ENCODE measurements at regions not wholly inside any gene's neighbourhood (a gene's known extent, or its start where the extent isn't known, plus 50 kb on each side); places are given as distances from the start of the nearest gene placed in this dataset.
"Not testable (repeated sequence)": the region's sequence is repeated elsewhere in the genome, so short reads cannot be mapped to it uniquely, and the experiment has no call there.

DNA sequence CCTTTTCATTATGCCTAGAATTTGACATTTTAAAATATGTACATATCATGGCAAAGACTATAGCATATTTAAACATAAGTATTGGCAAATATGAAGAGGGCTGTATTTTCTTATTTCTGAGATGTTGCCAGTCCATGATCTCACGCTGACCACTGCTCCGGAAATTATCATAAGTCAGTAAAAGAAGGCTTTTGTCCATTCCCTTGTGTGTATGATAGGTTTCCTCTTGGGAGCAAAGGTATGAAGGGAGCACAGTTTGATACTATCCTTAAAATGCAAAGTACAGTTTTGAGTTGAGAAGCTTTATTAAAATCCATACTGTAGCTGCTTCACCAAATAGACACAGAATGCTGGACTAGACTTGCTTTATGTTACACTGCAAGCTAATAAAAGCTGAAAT is 52.6 kb upstream of the AGA start:
- Mint-ChIP-seq H3K27me3 (no peaks in the 10 kb centered on the region), H3K9me3 (no peaks in the 10 kb centered on the region), H3K27ac (no peak overlapping the region), H3K4me1 (ENCODE audit: low read depth) (peaks cover 4% of the 10 kb centered on the region), H3K36me3 (ENCODE audit: low read depth) (no peaks in the 10 kb centered on the region), H3K4me3 (no peak overlapping the region)
- DNase-seq, result no peak

GRCh38 chr4:177495626-177496025 is 53.4 kb upstream of the AGA start:
- H3K27ac Mint-ChIP-seq, result not testable (repeated sequence)

DNA sequence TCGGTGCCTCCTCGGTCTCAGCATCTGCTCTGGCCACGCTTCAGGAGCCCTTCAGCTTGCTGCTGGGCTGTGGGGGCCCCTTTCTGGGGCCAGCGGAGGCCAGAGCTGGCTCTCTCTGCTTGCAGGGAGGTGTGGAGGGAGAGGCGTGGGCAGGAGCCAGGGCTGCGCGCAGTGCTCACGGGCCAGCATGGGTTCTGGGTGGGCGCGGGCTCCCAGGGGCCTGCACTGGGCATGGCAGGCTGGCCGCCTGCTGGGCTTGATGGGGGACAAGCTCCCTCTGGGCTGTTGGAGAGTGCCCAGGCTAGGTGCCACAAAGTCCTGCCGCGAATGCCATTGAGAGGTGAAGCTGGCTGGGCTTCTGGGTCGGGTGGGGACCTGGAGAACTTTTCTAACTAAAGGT is 57.3 kb upstream of the AGA start:
- H3K27me3 Mint-ChIP-seq, result no peaks in the 10 kb centered on the region
- H3K36me3 Mint-ChIP-seq (ENCODE audit: low read depth), result no peaks in the 10 kb centered on the region
- no peaks in the 10 kb centered on the region for H3K9me3 Mint-ChIP-seq
- no peak overlapping the region for H3K27ac Mint-ChIP-seq
- peaks cover 9% of the 10 kb centered on the region for H3K4me1 Mint-ChIP-seq (ENCODE audit: low read depth)
- no peak for DNase-seq
- no peak overlapping the region for H3K4me3 Mint-ChIP-seq

More at GRCh38 chr4:177495626-177496025, 53.4 kb upstream of the AGA start:
- not testable (repeated sequence) for DNase-seq; H3K36me3 Mint-ChIP-seq (ENCODE audit: low read depth); H3K4me1 Mint-ChIP-seq (ENCODE audit: low read depth); H3K9me3 Mint-ChIP-seq; H3K27me3 Mint-ChIP-seq; H3K4me3 Mint-ChIP-seq

DNA sequence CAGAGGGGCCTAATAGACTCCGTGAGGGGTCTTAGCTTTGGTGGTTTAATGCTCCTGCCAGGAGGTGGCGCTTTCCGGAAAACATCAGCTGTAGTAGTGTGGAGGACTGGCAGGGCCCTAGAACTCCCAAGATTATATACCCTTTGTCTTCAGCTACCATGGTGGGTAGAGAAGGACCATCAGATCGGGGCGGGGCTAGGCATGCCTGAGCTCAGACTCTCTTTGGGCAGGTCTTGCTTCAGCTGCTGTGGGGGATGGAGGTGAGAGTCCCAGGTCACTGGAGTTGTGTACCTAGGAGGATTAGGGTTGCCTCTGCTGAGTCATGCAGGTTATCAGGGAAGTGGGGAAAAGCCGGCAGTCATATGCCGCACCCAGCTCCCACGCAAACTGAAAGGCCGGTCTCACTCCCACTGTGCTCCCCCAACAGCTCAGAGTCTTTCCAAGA is 63.0 kb upstream of the AGA start:
- H3K36me3 Mint-ChIP-seq (ENCODE audit: low read depth), result no peaks in the 10 kb centered on the region

GRCh38 chr4:177508662-177509061 is 66.4 kb upstream of the AGA start:
- no peaks in the 10 kb centered on the region for H3K9me3 Mint-ChIP-seq
- no peak overlapping the region for H3K4me3 Mint-ChIP-seq
- no peak overlapping the region for H3K27ac Mint-ChIP-seq
- DNase-seq, result no peak
- H3K4me1 Mint-ChIP-seq (ENCODE audit: low read depth), result peaks cover 5% of the 10 kb centered on the region
- no peaks in the 10 kb centered on the region for H3K36me3 Mint-ChIP-seq (ENCODE audit: low read depth)
- H3K27me3 Mint-ChIP-seq, result no peaks in the 10 kb centered on the region

More for the DNA sequence above, 63.0 kb upstream of the AGA start:
- Mint-ChIP-seq H3K4me1 (ENCODE audit: low read depth) (peaks cover 14% of the 10 kb centered on the region), H3K9me3 (no peaks in the 10 kb centered on the region), H3K27ac (no peak overlapping the region), H3K4me3 (no peak overlapping the region), H3K27me3 (no peaks in the 10 kb centered on the region)
- DNase-seq, result no peak

DNA sequence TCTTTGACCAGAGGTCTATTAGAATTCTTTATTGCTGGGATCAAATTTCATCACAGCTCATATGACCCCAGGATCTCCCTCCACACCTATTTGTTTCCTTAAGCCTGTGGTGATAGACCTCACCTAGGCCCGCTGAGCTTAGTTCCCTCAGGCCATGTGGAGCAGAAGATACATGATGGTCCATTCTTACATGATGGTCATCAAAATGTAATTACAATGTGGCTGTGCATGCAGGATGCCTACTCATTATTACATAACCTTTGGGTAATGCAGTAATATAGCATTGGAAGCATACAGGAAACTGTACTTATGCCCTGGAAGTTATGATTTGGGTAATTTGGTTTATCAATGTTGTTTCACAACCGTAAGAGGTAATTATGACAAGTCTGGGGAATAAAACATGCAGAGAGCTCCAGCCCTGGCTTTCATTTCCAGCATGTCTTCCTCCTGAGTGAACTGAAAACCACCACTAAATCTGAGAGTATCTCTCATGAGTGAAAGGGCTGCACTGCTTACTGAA is 67.0 kb upstream of the AGA start:
- no peak overlapping the region for H3K4me3 Mint-ChIP-seq
- no peaks in the 10 kb centered on the region for H3K27me3 Mint-ChIP-seq
- no peak for DNase-seq
- H3K9me3 Mint-ChIP-seq, result no peaks in the 10 kb centered on the region
- no peak overlapping the region for H3K27ac Mint-ChIP-seq
- H3K4me1 Mint-ChIP-seq (ENCODE audit: low read depth), result peaks cover 5% of the 10 kb centered on the region
- no peaks in the 10 kb centered on the region for H3K36me3 Mint-ChIP-seq (ENCODE audit: low read depth)

DNA sequence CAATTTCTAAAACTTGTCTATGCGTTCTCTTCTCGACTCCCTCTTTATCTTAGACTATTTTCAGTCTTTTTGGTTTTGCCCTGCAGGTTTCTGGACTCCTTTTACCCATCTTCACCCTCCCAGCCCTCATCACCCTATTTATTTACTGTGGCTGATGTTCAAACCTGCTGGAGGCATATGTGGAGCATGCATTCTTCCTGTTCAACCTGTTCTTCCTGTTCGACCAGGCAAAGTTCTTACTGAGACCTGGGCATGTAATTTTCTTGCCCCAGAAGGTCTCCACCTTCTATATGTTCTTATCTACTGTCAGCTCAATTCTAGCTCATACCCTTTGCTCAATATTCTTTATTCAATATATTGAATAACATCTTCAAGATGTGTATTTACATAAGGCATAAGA is 69.4 kb upstream of the AGA start:
- H3K27ac Mint-ChIP-seq, result no peak overlapping the region
- no peak overlapping the region for H3K4me3 Mint-ChIP-seq
- H3K9me3 Mint-ChIP-seq, result no peaks in the 10 kb centered on the region
- no peaks in the 10 kb centered on the region for H3K4me1 Mint-ChIP-seq (ENCODE audit: low read depth)
- H3K27me3 Mint-ChIP-seq, result no peaks in the 10 kb centered on the region
- no peaks in the 10 kb centered on the region for H3K36me3 Mint-ChIP-seq (ENCODE audit: low read depth)
- no peak for DNase-seq

DNA sequence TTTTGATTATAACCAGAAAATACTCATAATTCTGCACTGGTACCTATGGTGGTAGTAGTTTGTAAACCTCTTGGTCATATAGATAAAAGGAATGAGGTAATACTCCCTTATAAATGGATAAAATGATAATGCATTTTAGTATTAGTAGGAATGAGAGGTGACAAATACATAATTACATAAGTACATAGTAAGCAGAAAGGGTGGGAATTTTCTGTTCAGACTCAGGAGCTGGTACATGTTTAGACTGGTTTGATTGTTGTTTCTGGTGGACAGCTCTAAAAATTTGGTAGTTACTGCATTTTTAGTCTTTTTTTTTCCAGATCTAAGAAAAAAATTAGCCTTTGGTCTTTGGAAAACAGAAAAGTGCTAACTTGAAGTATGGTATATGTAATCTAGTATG is 70.4 kb upstream of the AGA start:
- H3K4me3 Mint-ChIP-seq, result no peak overlapping the region
- H3K36me3 Mint-ChIP-seq (ENCODE audit: low read depth), result no peaks in the 10 kb centered on the region
- H3K9me3 Mint-ChIP-seq, result no peaks in the 10 kb centered on the region
- H3K27me3 Mint-ChIP-seq, result no peaks in the 10 kb centered on the region
- H3K4me1 Mint-ChIP-seq (ENCODE audit: low read depth), result no peaks in the 10 kb centered on the region
- no peak for DNase-seq
- no peak overlapping the region for H3K27ac Mint-ChIP-seq

GRCh38 chr4:177517862-177518261 is 75.6 kb upstream of the AGA start:
- DNase-seq, result no peak
- H3K27ac Mint-ChIP-seq, result no peak overlapping the region
- no peaks in the 10 kb centered on the region for H3K27me3 Mint-ChIP-seq
- H3K4me3 Mint-ChIP-seq, result no peak overlapping the region
- H3K36me3 Mint-ChIP-seq (ENCODE audit: low read depth), result no peaks in the 10 kb centered on the region
- no peaks in the 10 kb centered on the region for H3K4me1 Mint-ChIP-seq (ENCODE audit: low read depth)
- H3K9me3 Mint-ChIP-seq, result peaks cover 5% of the 10 kb centered on the region

DNA sequence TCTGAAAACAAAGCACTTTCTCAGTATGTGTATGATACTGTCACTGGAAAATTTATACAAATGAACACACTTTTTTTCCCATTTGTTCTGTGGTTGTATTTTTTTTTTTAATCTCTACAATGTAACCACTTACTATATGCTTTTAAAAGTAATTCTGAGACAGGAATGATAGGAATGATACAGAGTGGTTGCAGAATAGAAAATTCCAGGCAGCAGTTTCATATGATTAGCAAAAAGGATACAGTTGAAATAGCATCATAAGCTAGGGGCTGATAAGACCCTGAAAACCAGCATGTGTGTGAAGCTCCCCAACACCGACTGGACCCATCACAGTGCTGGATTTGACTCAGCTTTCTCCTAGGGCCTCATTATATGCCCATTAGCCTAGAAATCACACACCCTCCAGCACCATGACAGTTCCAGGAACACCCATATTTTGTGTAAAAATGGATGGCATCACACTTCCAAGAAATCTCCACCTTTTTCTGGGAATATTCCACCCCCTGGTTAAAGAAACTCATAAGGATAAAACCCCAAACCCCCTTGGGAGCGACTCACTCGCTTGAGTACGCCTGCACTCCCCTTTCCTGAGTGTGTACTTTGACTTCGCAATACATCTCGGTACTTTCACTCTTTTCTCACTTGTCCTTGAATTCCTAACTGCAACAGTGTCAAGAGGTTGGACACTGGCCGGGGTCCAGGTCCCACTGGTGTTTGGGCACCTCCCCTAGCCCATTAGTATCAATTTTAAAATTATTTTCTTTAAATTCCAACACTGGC is 77.4 kb upstream of the AGA start:
- H3K36me3 Mint-ChIP-seq (ENCODE audit: low read depth), result no peaks in the 10 kb centered on the region
- no peak for DNase-seq
- H3K27me3 Mint-ChIP-seq, result no peaks in the 10 kb centered on the region
- H3K27ac Mint-ChIP-seq, result no peak overlapping the region
- H3K4me3 Mint-ChIP-seq, result no peak overlapping the region
- H3K9me3 Mint-ChIP-seq, result peaks cover 7% of the 10 kb centered on the region
- H3K4me1 Mint-ChIP-seq (ENCODE audit: low read depth), result no peaks in the 10 kb centered on the region

DNA sequence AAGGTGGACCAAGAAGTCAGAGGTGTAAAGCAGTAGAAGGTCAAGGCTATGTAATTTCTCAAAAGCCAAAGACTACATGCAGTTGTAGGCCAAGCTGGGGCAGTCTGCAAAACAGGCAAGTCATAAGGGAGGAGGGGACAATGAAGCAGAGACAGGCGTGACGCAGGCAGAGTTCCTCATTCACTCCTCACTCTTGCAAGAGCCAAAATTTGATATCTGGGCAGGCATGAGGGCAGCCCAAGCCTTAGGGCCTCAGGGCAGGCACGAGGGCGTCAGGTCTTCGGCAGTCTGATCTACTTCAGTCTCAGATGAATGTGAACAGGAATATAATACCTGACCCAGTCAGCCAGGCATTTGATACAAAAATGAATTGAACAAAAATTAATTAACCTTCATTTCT is 86.4 kb upstream of the AGA start:
- H3K27me3 Mint-ChIP-seq, result no peaks in the 10 kb centered on the region
- no peaks in the 10 kb centered on the region for H3K36me3 Mint-ChIP-seq (ENCODE audit: low read depth)
- no peak for DNase-seq
- H3K4me3 Mint-ChIP-seq, result no peak overlapping the region
- no peaks in the 10 kb centered on the region for H3K9me3 Mint-ChIP-seq
- no peaks in the 10 kb centered on the region for H3K4me1 Mint-ChIP-seq (ENCODE audit: low read depth)
- no peak overlapping the region for H3K27ac Mint-ChIP-seq

GRCh38 chr4:177530561-177530960 is 88.3 kb upstream of the AGA start:
- H3K4me1 Mint-ChIP-seq (ENCODE audit: low read depth), result no peaks in the 10 kb centered on the region
- H3K36me3 Mint-ChIP-seq (ENCODE audit: low read depth), result no peaks in the 10 kb centered on the region
- no peak overlapping the region for H3K4me3 Mint-ChIP-seq
- no peaks in the 10 kb centered on the region for H3K27me3 Mint-ChIP-seq
- DNase-seq, result no peak
- no peaks in the 10 kb centered on the region for H3K9me3 Mint-ChIP-seq
- H3K27ac Mint-ChIP-seq, result no peak overlapping the region

DNA sequence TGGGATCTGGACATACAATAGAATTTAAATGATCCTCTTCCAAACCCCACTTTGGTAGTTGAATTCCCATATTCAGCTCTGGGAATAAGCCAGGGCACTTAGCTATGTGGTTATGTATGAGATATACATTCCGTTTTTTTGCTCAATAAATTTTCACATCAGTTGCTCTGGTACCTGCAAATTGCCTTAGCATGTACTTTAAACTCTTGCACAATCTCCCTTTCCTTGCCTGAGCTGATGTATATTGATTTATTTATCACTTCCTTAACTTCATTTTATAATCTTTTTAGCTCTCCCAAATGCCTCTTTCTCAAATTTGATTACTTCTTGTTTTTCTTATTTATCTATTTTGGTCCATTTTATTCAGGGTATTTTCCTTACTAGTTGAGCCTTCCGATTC is 90.1 kb upstream of the AGA start:
- no peak for DNase-seq
- no peak overlapping the region for H3K4me3 Mint-ChIP-seq
- H3K27ac Mint-ChIP-seq, result no peak overlapping the region
- no peaks in the 10 kb centered on the region for H3K4me1 Mint-ChIP-seq (ENCODE audit: low read depth)
- no peaks in the 10 kb centered on the region for H3K9me3 Mint-ChIP-seq
- H3K36me3 Mint-ChIP-seq (ENCODE audit: low read depth), result no peaks in the 10 kb centered on the region
- H3K27me3 Mint-ChIP-seq, result no peaks in the 10 kb centered on the region

GRCh38 chr4:177534841-177535240 is 92.6 kb upstream of the AGA start:
- not testable (repeated sequence) for H3K27ac Mint-ChIP-seq, H3K9me3 Mint-ChIP-seq

GRCh38 chr4:177546745-177547144 is 104.5 kb upstream of the AGA start:
- Mint-ChIP-seq H3K4me1 (ENCODE audit: low read depth) (no peaks in the 10 kb centered on the region), H3K27ac (no peak overlapping the region)

More at GRCh38 chr4:177534841-177535240, 92.6 kb upstream of the AGA start:
- not testable (repeated sequence) for H3K36me3 Mint-ChIP-seq (ENCODE audit: low read depth); H3K27me3 Mint-ChIP-seq; H3K4me3 Mint-ChIP-seq; H3K4me1 Mint-ChIP-seq (ENCODE audit: low read depth); DNase-seq

More at GRCh38 chr4:177546745-177547144, 104.5 kb upstream of the AGA start:
- no peaks in the 10 kb centered on the region for H3K9me3 Mint-ChIP-seq
- H3K36me3 Mint-ChIP-seq (ENCODE audit: low read depth), result no peaks in the 10 kb centered on the region
- H3K4me3 Mint-ChIP-seq, result no peak overlapping the region
- no peak for DNase-seq
- no peaks in the 10 kb centered on the region for H3K27me3 Mint-ChIP-seq
